ENCODE measurements at regions not wholly inside any gene's neighbourhood (a gene's known extent, or its start where the extent isn't known, plus 50 kb on each side); places are given as distances from the start of the nearest gene placed in this dataset.

DNA sequence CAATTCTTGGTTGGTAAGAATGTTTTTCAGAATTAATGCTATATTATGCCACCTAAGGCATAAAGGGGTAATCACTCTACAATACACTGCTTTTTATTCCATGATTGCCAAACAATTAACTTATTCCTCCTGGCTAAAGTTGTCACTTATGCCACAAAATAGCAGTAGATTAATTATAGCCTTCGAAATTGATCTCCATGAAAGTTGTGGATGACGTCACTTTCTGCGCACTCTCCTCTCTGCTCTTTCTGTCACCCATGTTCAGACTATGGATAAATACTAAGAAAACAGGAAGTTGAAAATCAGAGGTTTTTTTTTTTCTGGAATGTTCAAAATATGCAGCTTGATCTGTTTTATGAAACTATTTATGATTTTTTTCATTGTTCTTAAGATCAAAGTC lies 790.1 kb upstream of the CNTN5 start:
- TF ChIP-seq, protein P1, sequence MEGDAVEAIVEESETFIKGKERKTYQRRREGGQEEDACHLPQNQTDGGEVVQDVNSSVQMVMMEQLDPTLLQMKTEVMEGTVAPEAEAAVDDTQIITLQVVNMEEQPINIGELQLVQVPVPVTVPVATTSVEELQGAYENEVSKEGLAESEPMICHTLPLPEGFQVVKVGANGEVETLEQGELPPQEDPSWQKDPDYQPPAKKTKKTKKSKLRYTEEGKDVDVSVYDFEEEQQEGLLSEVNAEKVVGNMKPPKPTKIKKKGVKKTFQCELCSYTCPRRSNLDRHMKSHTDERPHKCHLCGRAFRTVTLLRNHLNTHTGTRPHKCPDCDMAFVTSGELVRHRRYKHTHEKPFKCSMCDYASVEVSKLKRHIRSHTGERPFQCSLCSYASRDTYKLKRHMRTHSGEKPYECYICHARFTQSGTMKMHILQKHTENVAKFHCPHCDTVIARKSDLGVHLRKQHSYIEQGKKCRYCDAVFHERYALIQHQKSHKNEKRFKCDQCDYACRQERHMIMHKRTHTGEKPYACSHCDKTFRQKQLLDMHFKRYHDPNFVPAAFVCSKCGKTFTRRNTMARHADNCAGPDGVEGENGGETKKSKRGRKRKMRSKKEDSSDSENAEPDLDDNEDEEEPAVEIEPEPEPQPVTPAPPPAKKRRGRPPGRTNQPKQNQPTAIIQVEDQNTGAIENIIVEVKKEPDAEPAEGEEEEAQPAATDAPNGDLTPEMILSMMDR (IDR thresholded peaks at IDR 0.05) = no peak
- no peak for TF ChIP-seq POLR2A (IDR thresholded peaks at IDR 0.05)

Measured in Peyer's patch (tissue), 4 donors.